HT1080 (cell line): ENCODE measurements at regions not wholly inside any gene's neighbourhood (a gene's known extent, or its start where the extent isn't known, plus 50 kb on each side); places are given as distances from the start of the nearest gene placed in this dataset.
A peak's percentile ranks its signal among the peaks of the same experiment; 100 is the strongest.

ENCODE experiments used
- DNase-seq: peaks from one replicate; pipeline ENCODE4 v3.0.0-alpha.2; 2015; ENCODE audit warnings: low read depth

GRCh38 chr2:3100386-3100785 is 277.2 kb downstream of the EIPR1 start:
- no peak for DNase-seq

- DNase-seq, result no peak
These were observed 277.8 kb downstream of the EIPR1 start for GRCh38 chr2:3099860-3100234.

GRCh38 chr2:3099145-3099859 is 278.3 kb downstream of the EIPR1 start:
- DNase-seq, result no peak

GRCh38 chr2:3098231-3098630 is 279.4 kb downstream of the EIPR1 start:
- DNase-seq, result no peak

GRCh38 chr2:3097804-3098203 is 279.8 kb downstream of the EIPR1 start:
- no peak for DNase-seq

GRCh38 chr2:3094999-3095958 is 282.3 kb downstream of the EIPR1 start:
- no peak for DNase-seq

- no peak for DNase-seq
These were observed 283.3 kb downstream of the EIPR1 start for GRCh38 chr2:3094318-3094717.

- no peak for DNase-seq
These were observed 285.9 kb downstream of the EIPR1 start for GRCh38 chr2:3091696-3092095.

- DNase-seq, result no peak
These were observed 294.9 kb downstream of the EIPR1 start for GRCh38 chr2:3082705-3083104.

- no peak for DNase-seq
These were observed 297.4 kb downstream of the EIPR1 start for GRCh38 chr2:3079959-3080948.

- DNase-seq, result no peak
These were observed 298.2 kb downstream of the EIPR1 start for GRCh38 chr2:3079466-3079865.

GRCh38 chr2:3078684-3079083 is 298.9 kb downstream of the EIPR1 start:
- peak; percentile 64 for DNase-seq

- DNase-seq, result no peak
These were observed 300.6 kb downstream of the EIPR1 start for GRCh38 chr2:3076848-3077642.

GRCh38 chr2:3075991-3076340 is 301.7 kb downstream of the EIPR1 start:
- DNase-seq, result no peak

GRCh38 chr2:3075316-3075990 is 302.2 kb downstream of the EIPR1 start:
- no peak for DNase-seq

GRCh38 chr2:3073704-3074103 is 303.9 kb downstream of the EIPR1 start:
- DNase-seq, result no peak

- DNase-seq, result no peak
These were observed 304.5 kb downstream of the EIPR1 start for GRCh38 chr2:3073041-3073595.

GRCh38 chr2:3071685-3072263 is 305.8 kb downstream of the EIPR1 start:
- DNase-seq, result no peak

GRCh38 chr2:3066831-3067230 is 310.8 kb downstream of the EIPR1 start:
- no peak for DNase-seq
